ENCODE measurements at regions not wholly inside any gene's neighbourhood (a gene's known extent, or its start where the extent isn't known, plus 50 kb on each side); places are given as distances from the start of the nearest gene placed in this dataset.

- no peak for TF ChIP-seq ZNF577 (CRISPR knock-in tag; IDR thresholded peaks at IDR 0.05; ENCODE audit: borderline replicate concordance, low read depth)
- TF ChIP-seq SMC3 (IDR thresholded peaks at IDR 0.05; ENCODE audit: low read length): no peak
- TF ChIP-seq NCOA2 (CRISPR knock-in tag; IDR thresholded peaks at IDR 0.05): no peak
- no peak for TF ChIP-seq ZNF75D (CRISPR knock-in tag; IDR thresholded peaks at IDR 0.05; ENCODE audit: borderline replicate concordance)
- no peak for TF ChIP-seq NRL (CRISPR knock-in tag; IDR thresholded peaks at IDR 0.05; ENCODE audit: borderline replicate concordance)
- no peak for TF ChIP-seq FOXO1 (CRISPR knock-in tag; IDR thresholded peaks at IDR 0.05)
These were observed 70.7 kb upstream of the EOMES start (continued) for GRCh38 chr3:27792869-27793268.

DNA sequence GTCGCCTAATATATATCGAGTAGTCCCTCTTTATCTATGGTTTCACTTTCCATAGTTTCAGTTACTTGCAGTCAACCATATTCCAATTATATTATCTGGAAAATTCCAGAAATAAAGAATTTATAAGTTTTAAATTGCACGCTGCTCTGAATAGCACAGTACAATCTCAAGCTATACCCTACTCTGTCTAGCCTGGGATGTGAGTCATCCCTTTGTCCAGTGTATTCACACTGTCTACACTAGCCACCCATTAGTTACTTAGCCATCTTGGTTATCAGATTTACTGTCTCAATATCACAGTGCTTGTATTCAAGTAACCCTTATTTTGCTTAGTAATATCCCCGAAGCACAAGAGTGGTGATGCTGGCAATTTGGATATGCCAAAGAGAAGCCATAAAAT lies 72.1 kb upstream of the EOMES start:
- Histone ChIP-seq H3K27me3 (ENCODE audit: control insufficient read depth in 1 of 2, insufficient read depth in 2 of 2, low read length in 2 of 2) (peaks cover 0 to under 1% of the 10 kb centered on the region in 2 experiments; a peak in 1 of 5 replicates), H3K9ac (ENCODE audit: insufficient read depth, low read depth, low read length) (no peak overlapping the region), H3K79me2 (ENCODE audit: insufficient read depth, low read length) (no peaks in the 10 kb centered on the region), H3K36me3 (replicated peaks in 1 of 2; ENCODE audit: control insufficient read depth in 1 of 2, insufficient read depth in 2 of 2, low read length in 2 of 2) (no peaks in the 10 kb centered on the region), H4K20me1 (ENCODE audit: insufficient read depth, low read length) (no peaks in the 10 kb centered on the region), H3K4me3 (replicated peaks in 1 of 3; ENCODE audit: insufficient read depth in 1 of 3, low read depth in 2 of 3, low read length in 3 of 3) (no peak overlapping the region), H3K27ac (ENCODE audit: extremely low read length, insufficient read depth, low read length) (no peak overlapping the region), H3K4me2 (ENCODE audit: low read depth, low read length) (no peak overlapping the region), H3K4me1 (ENCODE audit: insufficient read depth, low read length) (no peaks in the 10 kb centered on the region), H2AFZ (ENCODE audit: low read length) (no peak overlapping the region), H3K9me3 (ENCODE audit: low read length) (no peaks in the 10 kb centered on the region)
- intact Hi-C loops (cut with micrococcal nuclease; ENCODE audit: unreplicated experiment): no loop called here
- no TSS peak for BruUV-seq (replicated peaks)
- POLR2A ChIA-PET: no interaction called here
- WGBS (ENCODE audit: low lambda C conversion rate): 10% methylated on average over 4 of the region's 4 CpGs
- DNase-seq (ENCODE audit: low spot score): no peak
- FAIRE-seq: no peak
- in situ Hi-C loops (cut with HindIII; ENCODE audit: extremely low pct_ligation_motif_present, low pct_unique_long_range_greater_than_20kb): no loop called here
- no peak for ATAC-seq
- CTCF ChIA-PET (ENCODE audit: low intra/inter-chr PET ratio, low total read pairs): no interaction called here
- no peak for TF ChIP-seq SKI (IDR thresholded peaks at IDR 0.05; ENCODE audit: partially characterized antibody)
- TF ChIP-seq NFATC3 (CRISPR knock-in tag; IDR thresholded peaks at IDR 0.05): no peak
- no peak for TF ChIP-seq ZNF580 (CRISPR knock-in tag; IDR thresholded peaks at IDR 0.05; ENCODE audit: borderline replicate concordance, low read depth)
- TF ChIP-seq KDM6A (CRISPR knock-in tag; IDR thresholded peaks at IDR 0.05; ENCODE audit: low read depth): no peak
- no peak for TF ChIP-seq ZNF772 (CRISPR knock-in tag; IDR thresholded peaks at IDR 0.05)
- TF ChIP-seq KLF6 (CRISPR knock-in tag; IDR thresholded peaks at IDR 0.05): no peak
- TF ChIP-seq ZNF276 (CRISPR knock-in tag; IDR thresholded peaks at IDR 0.05; ENCODE audit: low read depth): no peak
- no peak for TF ChIP-seq HIVEP1 (CRISPR knock-in tag; IDR thresholded peaks at IDR 0.05)
- no peak for TF ChIP-seq TBP (CRISPR knock-in tag; IDR thresholded peaks at IDR 0.05)
- TF ChIP-seq, protein P1, sequence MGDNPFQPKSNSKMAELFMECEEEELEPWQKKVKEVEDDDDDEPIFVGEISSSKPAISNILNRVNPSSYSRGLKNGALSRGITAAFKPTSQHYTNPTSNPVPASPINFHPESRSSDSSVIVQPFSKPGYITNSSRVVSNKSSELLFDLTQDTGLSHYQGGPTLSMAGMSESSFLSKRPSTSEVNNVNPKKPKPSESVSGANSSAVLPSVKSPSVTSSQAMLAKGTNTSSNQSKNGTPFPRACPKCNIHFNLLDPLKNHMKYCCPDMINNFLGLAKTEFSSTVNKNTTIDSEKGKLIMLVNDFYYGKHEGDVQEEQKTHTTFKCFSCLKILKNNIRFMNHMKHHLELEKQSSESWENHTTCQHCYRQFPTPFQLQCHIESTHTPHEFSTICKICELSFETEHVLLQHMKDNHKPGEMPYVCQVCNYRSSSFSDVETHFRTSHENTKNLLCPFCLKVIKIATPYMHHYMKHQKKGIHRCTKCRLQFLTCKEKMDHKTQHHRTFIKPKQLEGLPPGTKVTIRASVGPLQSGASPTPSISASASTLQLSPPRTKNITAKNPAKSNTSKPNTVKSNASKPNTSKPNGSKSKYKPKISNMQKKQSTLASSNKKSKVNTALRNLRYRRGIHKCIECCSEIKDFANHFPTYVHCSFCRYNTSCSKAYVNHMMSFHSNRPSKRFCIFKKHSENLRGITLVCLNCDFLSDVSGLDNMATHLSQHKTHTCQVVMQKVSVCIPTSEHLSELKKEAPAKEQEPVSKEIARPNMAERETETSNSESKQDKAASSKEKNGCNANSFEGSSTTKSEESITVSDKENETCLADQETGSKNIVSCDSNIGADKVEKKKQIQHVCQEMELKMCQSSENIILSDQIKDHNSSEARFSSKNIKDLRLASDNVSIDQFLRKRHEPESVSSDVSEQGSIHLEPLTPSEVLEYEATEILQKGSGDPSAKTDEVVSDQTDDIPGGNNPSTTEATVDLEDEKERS (CRISPR knock-in tag; IDR thresholded peaks at IDR 0.05): no peak
- TF ChIP-seq ZNF784 (CRISPR knock-in tag; IDR thresholded peaks at IDR 0.05; ENCODE audit: borderline replicate concordance): no peak
- no peak for TF ChIP-seq ZNF234 (CRISPR knock-in tag; conservative IDR thresholded peaks at IDR 0.05)

Measured in HepG2 (cell line).